PFSK-1 (cell line): ENCODE measurements at regions not wholly inside any gene's neighbourhood (a gene's known extent, or its start where the extent isn't known, plus 50 kb on each side); places are given as distances from the start of the nearest gene placed in this dataset.

Experiments
- FOXP2 ChIP-seq: optimal IDR thresholded peaks from 2 replicates; pipeline ENCODE3; 2011; ENCODE audit warnings: borderline replicate concordance, control low read depth, inconsistent platforms; ENCODE audit not compliant: insufficient read depth; ENCODE audit errors: extremely low read length, extremely low read depth
- POLR2AphosphoS5 ChIP-seq: IDR thresholded peaks from 2 replicates; pipeline ENCODE4 v1.6.1; 2012; ENCODE audit warnings: low read depth, mild to moderate bottlenecking, control low read depth, low read length, moderate library complexity
- SIN3A ChIP-seq: IDR thresholded peaks from 2 replicates; pipeline ENCODE4 v1.6.1; 2012; ENCODE audit warnings: mild to moderate bottlenecking, low read length, moderate library complexity, borderline replicate concordance; ENCODE audit not compliant: insufficient read depth
- TAF1 ChIP-seq: IDR thresholded peaks from 2 replicates; pipeline ENCODE4 v1.6.1; 2012; ENCODE audit warnings: low read length, control low read depth, borderline replicate concordance; ENCODE audit not compliant: insufficient read depth
- TF ChIP-seq, protein P1 (sequence below), 2 experiments: IDR thresholded peaks; 2 replicates each; pipeline versions ENCODE4 v1.6.1 to v1.8.0; 2011 to 2012; ENCODE audit warnings: low read depth in 2 of 2, low read length in 2 of 2, control low read depth in 1 of 2, inconsistent platforms in 1 of 2, mild to moderate bottlenecking in 1 of 2, moderate library complexity in 1 of 2; ENCODE audit not compliant: insufficient read depth in 1 of 2

DNA sequence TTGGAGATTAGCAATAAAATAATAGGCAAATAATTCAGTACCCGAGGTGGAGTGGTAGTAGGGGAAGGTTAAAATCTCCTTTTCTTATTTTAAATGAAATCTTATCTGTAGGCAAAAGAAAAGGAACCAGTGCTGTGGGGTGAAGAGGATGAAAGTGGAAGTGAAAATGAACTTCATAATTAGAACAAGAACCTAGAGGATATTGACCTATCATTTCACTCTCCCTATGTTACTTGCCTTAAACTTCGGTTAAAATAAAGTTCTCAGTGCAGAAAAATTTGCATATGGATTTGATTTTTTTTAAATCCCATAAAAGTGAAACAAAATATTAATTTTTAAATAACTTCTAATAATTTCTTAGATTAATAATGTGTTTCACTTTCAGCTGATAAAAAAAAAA lies 1094.9 kb upstream of the C9orf72 start:
- no peak for TF ChIP-seq POLR2AphosphoS5
- TF ChIP-seq TAF1 = no peak
- TF ChIP-seq, protein P1, sequence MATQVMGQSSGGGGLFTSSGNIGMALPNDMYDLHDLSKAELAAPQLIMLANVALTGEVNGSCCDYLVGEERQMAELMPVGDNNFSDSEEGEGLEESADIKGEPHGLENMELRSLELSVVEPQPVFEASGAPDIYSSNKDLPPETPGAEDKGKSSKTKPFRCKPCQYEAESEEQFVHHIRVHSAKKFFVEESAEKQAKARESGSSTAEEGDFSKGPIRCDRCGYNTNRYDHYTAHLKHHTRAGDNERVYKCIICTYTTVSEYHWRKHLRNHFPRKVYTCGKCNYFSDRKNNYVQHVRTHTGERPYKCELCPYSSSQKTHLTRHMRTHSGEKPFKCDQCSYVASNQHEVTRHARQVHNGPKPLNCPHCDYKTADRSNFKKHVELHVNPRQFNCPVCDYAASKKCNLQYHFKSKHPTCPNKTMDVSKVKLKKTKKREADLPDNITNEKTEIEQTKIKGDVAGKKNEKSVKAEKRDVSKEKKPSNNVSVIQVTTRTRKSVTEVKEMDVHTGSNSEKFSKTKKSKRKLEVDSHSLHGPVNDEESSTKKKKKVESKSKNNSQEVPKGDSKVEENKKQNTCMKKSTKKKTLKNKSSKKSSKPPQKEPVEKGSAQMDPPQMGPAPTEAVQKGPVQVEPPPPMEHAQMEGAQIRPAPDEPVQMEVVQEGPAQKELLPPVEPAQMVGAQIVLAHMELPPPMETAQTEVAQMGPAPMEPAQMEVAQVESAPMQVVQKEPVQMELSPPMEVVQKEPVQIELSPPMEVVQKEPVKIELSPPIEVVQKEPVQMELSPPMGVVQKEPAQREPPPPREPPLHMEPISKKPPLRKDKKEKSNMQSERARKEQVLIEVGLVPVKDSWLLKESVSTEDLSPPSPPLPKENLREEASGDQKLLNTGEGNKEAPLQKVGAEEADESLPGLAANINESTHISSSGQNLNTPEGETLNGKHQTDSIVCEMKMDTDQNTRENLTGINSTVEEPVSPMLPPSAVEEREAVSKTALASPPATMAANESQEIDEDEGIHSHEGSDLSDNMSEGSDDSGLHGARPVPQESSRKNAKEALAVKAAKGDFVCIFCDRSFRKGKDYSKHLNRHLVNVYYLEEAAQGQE (IDR thresholded peaks at IDR 0.05; ENCODE audit: insufficient read depth in 1 of 2, low read depth in 2 of 2, low read length in 2 of 2) = no peak
- no peak for TF ChIP-seq FOXP2
- TF ChIP-seq SIN3A = no peak

DNA sequence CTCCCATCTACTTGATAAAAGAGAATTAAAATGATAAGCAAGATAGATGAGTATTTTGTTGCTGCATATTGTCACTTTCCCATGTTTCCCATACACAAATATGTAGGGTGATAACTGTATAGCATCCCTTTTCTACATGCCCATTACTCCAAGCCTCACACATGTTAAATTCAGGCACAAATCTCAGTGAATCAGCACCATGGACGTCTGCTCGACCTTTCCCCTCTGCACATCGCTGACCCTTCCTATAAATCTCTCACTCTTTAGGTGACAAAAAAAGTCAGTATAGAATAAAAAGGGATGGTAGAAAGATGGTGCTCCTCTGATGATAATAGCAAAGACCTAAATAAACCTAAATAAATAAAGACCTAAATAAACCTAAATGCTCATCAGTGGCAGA lies 1097.7 kb upstream of the C9orf72 start:
- TF ChIP-seq POLR2AphosphoS5 = no peak
- no peak for TF ChIP-seq FOXP2

DNA sequence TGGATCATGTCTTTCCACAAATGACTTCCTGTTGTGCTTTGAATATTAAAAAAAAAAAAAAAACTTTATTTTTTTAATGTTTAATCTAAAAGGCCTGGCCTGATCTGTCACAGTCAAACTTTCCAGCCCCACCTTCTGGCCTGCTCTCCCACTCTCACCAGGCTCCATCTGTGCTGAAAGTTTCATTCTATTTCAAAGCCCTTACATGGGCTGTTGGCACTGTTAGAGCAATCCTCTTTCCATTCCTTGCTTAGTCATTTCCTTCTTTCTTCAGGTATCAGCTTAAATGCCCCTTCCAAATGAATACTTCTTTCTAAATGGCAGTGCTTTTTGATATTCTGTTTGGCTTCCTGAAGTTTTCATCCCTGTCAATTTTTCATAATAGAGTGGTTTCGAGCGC lies 1104.8 kb upstream of the C9orf72 start:
- no peak for TF ChIP-seq POLR2AphosphoS5
- TF ChIP-seq FOXP2 = no peak
- no peak for TF ChIP-seq TAF1
- TF ChIP-seq, protein P1 (IDR thresholded peaks at IDR 0.05; ENCODE audit: insufficient read depth in 1 of 2, low read depth in 2 of 2, low read length in 2 of 2) = no peak

- TF ChIP-seq POLR2AphosphoS5 (no peak), TAF1 (no peak)
These were observed 1114.9 kb upstream of the C9orf72 start for GRCh38 chr9:28688172-28688571.

DNA sequence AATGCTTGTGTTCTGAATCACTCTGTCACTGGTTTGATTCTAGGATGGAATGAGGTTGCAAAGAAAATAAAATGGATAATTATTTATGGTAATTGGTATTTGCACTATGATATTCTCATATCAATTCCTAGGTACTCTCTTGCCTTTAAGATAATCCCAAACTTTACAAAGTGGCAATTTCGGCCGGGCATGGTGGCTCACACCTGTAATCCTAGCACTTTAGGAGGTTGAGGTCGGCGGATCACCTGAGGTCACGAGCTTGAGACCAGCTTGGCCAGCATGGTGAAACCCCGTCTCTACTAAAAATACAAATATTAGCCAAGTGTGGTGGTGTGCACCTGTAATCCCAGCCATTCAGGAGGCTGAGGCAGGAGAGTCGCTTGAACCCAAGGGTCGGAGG lies 1118.7 kb upstream of the C9orf72 start:
- TF ChIP-seq FOXP2 (no peak), SIN3A (no peak), TAF1 (no peak), POLR2AphosphoS5 (no peak)
- TF ChIP-seq, protein P1 (IDR thresholded peaks at IDR 0.05; ENCODE audit: insufficient read depth in 1 of 2, low read depth in 2 of 2, low read length in 2 of 2) = no peak

DNA sequence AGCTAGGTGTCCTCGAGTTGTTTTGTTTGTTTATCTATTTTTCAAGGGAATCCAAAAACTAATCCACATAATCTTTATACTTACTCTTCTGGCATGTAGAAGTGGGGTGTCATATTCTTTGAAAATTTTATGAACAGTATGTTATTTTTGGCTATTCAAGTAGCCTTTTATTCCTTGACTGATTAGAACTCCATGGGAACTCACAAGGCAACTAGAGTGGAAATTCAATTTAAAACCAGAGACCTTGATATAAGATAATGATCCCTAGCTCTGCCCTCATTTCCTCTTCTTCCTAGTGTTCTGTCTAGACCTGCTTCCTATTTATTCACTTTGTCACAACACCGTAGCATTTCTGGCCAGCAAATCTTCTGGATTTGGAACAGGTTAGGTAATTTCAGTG lies 1123.7 kb upstream of the C9orf72 start:
- TF ChIP-seq TAF1 (no peak), SIN3A (no peak), FOXP2 (no peak)

DNA sequence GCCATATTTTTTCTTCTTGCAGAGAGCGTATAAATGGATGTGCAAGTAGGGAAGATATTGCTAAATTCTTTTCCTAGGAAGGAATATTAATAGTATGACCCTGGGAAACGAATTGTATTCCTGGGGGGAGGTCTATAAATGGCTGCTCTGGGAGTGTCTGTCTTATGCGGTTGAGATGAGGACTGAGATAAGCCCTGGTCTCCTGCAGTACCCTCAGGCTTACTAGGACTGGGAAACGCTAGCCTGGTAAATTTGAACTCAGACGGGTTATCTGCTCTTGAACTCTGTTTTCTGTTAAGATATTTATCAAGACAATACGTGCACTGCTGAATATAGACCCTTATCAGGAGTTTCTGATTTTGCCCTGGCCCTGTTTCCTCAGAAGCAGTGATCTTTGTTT lies 1126.4 kb upstream of the C9orf72 start:
- TF ChIP-seq SIN3A (no peak), FOXP2 (no peak), POLR2AphosphoS5 (no peak), TAF1 (no peak)
- TF ChIP-seq, protein P1 (IDR thresholded peaks at IDR 0.05; ENCODE audit: insufficient read depth in 1 of 2, low read depth in 2 of 2, low read length in 2 of 2) = no peak
